Stimulated activated CD4-positive, alpha-beta T cell treated with anti-CD3 and anti-CD28 coated beads, Interleukin-4, amount 100 ng/mL, for 4 hours (primary cell): ENCODE measurements at regions not wholly inside any gene's neighbourhood (a gene's known extent, or its start where the extent isn't known, plus 50 kb on each side); places are given as distances from the start of the nearest gene placed in this dataset.
"Not testable (repeated sequence)": the region's sequence is repeated elsewhere in the genome, so short reads cannot be mapped to it uniquely, and the experiment has no call there.

Source experiments
- DNase-seq, 2 experiments: peaks; one replicate each; pipeline ENCODE4 v3.0.0-alpha.2; 2020

DNA sequence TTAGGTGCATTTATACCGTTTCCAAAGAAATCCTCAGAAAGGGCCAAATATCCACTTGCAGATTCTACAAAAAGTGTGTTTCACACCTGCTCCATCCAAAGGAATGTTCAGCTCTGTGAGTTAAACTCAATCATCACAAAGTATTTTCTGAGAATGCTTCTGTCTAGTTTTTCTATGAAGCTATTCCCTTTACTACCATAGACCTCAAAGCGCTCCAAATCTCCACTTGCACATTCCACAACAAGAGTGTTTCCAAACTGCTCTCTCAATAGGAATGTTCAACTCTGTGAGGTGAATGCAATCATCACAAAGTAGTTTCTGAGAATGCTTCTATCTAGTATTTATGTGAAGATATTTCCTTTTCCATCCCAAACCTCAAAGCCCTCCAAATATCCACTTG lies 412.7 kb upstream of the WSB1 start:
- DNase-seq, result not testable (repeated sequence)

- not testable (repeated sequence) for DNase-seq
Observed at GRCh38 chr17:26882097-26882761, 411.7 kb upstream of the WSB1 start.

- DNase-seq, result not testable (repeated sequence)
Observed at GRCh38 chr17:26883878-26884740, 409.8 kb upstream of the WSB1 start.

GRCh38 chr17:26884741-26885059 lies 409.2 kb upstream of the WSB1 start:
- DNase-seq, result not testable (repeated sequence)

GRCh38 chr17:26885244-26885970 lies 408.5 kb upstream of the WSB1 start:
- peak in 1 of 2 experiments; percentile 3 for DNase-seq
